Stimulated activated CD4-positive, alpha-beta T cell treated with anti-CD3 and anti-CD28 coated beads, Interleukin-2, amount 100 ng/mL, for 4 hours (primary cell): ENCODE measurements at regions not wholly inside any gene's neighbourhood (a gene's known extent, or its start where the extent isn't known, plus 50 kb on each side); places are given as distances from the start of the nearest gene placed in this dataset.
"Not testable (repeated sequence)": the region's sequence is repeated elsewhere in the genome, so short reads cannot be mapped to it uniquely, and the experiment has no call there.

ENCODE experiments used
- DNase-seq: peaks from one replicate; pipeline ENCODE4 v3.0.0-alpha.2; 2020; ENCODE audit warnings: low read depth

DNA sequence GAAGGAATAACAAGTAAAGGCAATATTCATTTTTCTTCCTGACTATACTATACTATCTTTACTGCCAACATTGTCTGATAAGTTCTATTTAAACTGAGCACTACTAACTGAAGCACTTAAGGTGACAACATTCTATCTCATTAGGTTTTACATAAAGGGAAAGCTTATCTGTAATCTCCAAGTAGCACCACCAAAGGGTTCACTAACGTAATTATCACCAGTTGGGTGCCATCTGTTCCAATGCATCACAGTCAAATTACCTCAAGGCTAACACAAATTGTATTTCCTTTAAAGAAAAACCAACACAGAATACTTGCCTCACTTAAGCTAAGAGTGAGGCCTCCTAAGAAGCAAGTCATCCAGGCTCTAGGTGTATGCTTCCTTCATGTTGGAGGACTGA, 453.8 kb downstream of the RAP2B start:
- DNase-seq: no peak

DNA sequence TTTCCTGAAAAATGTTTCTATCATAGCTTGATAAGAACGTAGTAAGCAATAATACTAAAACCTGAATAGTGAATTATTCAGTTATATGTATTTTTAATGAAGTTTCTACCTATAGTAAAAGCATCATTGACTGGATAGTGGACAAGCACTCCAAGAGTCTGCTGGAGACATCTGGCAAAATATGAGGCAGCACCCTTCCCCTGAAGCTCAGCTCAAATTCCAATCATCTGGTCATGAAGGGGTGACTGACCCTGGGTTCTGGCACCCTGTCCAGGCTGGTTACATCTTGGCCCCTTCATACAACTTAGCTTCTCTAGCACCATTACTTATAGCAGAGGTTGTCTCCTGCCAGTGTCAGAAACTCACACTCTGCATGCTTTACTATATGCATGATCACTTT, 455.4 kb downstream of the RAP2B start:
- no peak for DNase-seq

DNA sequence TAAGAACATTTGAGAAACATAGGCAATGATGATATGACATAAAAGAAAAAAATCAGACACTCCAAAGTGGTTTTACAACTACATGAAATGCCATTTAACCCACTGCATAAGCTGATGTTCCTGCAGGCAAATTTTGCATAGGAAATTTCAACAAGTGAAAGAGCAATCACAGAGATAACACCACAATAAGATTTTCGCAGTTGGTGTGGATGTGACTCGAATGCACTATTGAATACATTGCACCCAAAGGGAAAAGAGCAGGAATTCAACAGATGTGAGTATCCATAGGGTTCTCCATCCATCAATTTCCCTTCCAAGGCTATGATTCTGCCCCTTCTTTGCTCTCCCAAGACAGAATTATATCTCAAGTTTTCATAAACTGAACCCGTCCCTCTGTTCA, 456.1 kb downstream of the RAP2B start:
- no peak for DNase-seq

DNA sequence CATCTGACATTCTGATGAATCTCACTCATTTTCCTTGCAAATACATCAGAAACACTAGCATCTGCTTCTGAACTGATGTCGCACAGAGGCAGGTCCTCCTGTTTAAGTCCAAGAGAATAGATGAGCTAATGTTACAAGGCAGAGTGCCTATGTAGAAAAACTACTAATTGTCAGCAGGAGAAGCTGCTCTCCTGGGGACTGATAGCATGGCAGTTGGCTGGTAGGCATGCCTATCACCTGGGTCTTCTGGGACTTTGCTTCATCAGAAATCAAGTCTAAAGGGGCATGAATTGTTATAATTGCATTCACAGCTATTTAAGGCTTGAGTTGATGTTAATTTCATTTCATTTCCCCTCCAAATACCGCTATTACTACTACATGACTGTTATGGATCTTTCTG, 457.2 kb downstream of the RAP2B start:
- no peak for DNase-seq

DNA sequence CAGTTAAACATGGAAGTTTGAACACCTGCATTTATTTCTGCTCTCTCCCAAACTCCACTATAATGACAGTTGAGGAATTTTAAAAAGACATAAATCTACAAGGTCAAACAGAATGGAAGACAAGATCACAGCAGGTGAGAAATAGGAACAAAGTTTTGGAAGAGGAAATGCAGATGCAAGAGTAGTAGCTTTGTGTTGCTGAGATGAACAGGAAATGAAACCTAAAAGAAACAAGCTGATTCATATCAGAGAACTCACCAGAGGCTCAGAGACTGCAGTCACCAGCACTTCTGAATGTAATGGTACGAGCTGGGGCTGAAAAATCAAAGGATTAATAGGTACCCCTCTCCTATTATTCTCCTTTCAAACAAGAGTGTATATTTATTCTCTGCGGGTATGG, 459.9 kb downstream of the RAP2B start:
- peak; percentile 10 for DNase-seq

DNA sequence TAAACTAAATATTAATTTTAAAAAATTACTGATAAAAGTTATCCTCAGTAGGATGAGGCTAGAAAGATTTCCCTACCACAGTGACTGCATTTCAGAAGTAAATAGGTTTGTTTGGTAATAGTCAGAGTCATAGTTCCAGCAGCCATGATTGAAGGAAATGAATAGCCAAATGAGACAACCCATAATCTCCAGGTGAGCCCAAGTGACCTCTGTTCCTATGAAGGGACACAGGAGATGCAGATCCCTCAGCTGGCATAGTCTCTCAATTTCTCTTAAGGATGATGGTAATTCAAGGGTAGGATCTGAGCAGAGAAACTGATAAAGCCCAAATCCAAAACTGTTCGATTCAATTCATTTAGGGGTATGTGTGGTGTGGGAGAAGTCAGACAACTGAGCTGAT, 461.8 kb downstream of the RAP2B start:
- no peak for DNase-seq

DNA sequence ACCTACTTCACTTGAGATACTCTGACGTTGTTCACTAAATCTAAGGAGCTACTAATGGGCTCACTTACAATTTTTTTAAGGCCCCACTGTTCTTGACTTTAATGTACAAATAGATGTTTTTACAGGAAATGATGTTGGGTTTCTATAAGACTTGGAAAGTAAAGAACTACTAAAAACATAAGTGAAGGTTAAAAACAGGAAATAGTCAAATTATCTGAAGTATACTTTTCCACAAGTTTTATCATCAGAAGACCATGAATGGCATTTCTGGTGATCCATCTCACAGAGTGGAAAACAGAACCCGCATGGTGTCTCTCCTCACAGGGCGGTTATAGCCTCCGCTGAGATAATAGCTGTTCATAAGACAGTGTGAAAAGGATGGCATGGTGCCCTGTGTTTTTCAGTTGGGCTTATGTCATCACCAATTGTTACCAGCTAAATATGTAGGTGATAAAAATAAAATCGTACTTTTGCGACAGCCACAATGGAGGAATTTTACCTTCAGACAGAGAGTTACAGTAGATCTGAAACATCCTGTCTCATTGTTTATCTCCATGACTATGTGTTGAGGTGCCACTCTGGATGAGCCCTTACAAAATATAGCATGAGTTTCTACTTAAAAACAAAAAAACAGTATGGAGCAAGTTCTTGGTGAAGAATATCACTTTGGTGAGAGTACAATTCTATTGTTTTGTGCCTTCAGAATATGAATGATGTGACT, 462.4 kb downstream of the RAP2B start:
- DNase-seq: no peak

DNA sequence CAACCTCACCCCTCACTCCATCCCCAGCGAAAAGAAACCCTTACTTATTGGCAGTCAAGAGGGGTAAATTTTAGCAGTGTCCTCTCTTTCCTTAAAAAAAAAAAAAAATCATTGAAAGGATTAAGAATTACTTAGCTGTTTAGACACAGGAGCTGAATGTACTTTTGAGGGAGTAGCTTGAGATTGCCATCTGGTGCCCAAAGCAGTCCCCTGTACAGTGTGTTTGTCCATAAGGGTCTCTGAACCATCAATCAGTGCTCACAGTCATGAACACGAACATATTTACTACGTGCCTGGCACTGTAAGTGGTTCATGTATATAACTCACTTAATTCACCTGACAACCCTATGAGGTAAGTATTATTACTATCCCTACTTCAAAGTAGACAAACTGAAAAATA, 463.5 kb downstream of the RAP2B start:
- no peak for DNase-seq

DNA sequence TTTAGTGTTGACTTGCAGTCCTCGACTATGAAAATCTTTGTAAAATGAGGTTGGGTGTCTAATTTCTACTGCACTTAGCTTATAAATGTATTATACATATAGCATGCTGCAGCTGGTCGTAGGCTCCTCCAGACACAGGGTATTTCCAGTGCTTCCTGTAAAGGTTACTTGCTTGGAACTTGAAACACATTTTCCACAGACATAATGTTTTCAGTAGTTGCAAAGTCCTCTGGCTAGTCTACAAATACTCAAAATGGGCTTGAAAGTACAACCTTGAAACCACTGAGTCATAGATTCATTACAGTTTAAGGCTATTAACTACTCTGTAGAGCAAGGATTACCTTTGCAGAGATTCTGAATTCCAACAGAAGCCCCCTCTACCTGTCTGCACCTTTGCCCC, 464.1 kb downstream of the RAP2B start:
- DNase-seq: no peak

DNA sequence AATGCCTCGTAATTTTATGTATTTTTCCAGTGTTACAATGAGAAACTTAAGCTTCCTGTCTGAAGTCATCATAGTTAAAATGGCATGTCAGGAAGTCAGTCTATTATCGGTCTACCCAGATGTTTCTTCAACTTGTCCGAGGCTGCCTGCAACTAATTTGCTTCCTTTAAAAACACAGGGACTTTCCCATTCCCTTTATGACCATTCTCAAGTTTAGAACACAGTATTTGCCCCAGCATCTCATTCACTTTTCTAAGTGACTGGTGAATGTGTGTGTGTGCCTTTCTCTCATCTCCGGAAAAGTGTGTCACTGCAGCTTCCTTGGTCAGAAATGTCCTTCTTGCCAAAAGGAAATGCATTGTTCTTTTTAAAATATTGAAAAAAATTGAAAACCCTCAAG, 466.6 kb downstream of the RAP2B start:
- DNase-seq: no peak

DNA sequence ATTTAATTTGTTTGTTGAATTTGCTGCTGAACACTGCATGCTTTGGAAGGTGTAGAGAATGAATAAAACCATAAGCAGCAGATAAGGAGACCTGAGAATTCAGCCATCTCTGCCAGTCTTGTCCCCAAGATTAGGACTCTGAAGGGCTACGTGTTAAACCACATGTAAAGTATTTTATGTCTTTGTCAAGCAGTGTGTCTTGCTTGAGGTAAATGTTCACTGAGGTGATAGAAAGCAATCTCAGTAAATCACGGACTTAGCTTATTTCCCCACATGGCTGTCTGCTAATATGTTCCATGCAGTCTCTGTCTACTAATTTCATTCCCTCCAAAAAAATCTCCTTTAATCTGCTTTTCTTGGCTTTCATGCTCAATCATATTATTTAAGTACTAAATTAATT, 467.1 kb downstream of the RAP2B start:
- DNase-seq: no peak

DNA sequence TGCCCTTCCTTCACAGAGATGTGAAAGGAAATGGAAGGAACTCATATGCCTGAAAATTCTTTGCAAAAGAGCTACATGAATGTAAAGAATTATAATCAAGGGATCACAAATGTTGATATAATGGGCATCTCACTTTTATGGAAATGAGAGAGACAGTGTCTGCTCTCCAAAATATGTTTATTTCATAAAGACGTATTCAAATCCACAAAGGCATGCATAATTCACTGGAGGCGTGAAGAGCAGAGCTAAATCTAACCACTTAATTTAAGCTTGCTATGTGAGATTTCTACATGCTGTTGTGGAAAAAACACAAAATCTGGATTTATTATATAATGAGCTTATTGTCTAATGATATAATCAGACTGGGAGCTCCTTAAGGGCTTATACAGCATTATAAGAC, 469.1 kb downstream of the RAP2B start:
- DNase-seq: no peak

DNA sequence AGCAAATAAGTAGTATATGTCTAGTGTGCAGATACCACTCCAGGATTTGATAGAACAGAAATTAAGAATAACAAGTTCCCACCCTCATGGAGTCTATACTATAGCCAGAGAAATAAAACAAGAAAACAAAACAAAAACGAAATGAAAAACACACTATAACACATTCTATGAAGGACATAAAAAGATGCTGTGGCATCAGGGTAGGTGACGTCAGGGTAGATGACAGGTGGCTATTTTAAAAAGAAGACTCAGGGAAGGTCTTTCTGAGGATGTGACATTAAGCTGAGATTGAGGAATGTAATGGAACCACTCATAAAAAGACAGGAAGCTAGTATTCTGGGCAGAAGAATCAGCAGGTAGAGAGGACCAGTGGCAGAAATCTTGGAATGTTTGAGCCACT, 469.6 kb downstream of the RAP2B start:
- DNase-seq: no peak

DNA sequence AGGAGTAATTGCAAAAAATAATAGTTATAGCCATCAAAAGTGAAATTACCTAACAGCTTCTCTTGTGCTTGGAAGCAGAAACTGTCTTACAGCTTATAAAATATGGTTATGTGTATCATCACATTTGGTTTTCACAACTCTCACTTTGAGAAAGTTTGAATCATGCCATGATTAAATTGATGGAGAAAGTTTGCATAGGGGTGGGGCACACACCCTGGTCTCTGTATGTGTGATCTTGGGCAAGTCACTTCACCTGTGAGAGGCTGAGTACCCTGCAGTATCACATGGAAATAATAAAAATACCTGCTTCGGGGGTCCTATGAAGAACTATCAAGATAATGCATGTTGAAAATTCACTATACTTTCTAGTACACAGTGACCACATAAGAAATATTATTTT, 471.4 kb downstream of the RAP2B start:
- no peak for DNase-seq

DNA sequence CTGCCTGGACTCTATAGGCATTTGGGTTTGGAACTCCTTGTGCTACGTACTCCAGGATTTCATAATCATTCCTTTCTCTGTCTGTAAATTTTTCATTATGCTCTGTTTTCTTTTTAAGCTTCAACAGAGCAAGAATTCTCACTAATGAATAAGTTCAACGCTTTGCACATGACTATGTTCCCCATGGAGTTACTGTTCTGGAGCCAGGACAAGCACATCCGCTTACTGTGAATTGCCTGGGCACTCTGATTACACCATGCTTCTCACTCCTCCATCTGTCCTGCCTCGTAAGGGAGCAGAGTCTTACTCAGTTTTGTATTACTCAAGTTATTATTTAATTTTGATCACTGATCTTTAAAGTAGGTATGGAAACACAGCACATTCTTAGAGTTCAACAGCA, 472.7 kb downstream of the RAP2B start:
- DNase-seq: no peak

DNA sequence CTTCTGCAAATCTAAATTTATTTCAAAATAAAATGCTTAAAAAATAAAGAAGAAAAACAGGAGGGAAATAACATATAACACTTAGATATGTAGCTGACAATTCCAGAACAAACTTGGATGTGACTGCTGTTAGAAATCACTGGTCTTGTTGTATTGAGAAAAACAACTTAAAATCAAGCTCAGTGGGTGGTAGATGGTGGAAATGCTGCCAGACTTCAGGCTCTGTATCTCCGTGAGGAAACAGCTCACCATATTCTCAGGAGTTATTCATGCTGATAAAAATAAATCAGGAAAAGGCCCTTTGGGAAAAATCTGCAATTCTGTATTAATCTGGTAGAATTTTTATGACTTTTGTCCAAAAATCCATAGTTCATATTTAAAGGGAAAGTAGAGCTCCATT, 477.6 kb downstream of the RAP2B start:
- no peak for DNase-seq

DNA sequence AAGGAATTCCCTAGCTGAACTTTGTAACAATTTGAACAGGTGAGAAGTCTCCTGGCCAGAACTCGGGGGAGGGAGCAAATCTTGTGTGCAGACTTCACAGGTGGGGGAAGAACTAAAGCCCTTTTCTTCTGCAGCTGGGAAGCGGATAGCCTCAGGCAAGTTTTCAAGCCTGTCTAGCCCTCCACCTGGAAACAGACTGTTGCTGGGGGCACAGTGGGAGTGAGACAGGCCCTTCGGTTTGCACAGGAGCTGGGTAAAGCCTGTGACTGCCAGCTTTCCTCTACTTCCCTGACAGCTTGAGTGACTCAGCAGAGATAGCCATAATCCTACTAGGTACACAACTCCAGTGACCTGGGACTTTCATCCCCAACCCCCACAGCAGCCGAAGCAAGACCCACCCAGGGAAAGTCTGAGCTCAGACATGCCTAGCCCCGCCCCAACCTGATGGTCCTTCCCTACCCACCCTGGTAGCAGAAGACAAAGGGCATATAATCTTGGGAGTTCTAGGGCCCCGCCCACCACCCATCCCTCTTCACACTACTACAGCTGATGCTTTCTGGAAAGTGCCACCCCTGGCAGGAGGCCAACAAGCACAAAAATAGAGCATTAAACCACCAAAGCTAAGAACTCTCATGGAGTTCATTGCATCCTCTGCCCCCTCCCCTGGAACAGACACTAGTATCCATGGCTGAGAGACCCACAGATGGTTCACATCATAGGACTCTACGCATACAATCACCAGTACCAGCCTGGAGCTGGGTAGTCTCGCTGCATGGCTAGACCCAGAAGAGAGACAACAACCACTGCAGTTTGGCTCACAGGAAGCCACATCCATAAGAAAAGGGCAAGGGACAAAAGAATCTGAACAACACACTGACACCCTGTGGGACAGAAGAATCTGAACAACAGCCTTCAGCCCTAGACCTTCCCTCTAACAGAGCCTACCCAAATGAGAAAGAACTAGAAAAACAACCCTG, 479.0 kb downstream of the RAP2B start:
- no peak for DNase-seq

DNA sequence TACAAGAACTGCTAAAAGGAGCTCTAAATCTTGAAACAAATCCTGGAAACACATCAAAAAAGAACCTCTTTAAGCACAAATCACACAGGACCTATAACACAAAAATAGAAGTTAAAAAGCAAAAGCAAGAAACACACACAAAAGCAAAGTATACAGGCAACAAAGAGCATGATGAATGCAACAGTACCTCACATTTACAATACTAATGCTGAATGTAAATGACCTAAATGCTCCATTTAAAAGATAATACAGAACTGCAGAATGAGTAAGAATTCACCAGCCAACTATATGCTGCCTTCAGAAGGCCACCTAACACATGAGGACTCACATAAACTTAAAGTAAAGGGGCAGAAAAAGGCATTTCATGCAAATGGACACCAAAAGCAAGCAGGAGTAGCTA, 478.6 kb upstream of the ARHGEF26 start:
- not testable (repeated sequence) for DNase-seq

DNA sequence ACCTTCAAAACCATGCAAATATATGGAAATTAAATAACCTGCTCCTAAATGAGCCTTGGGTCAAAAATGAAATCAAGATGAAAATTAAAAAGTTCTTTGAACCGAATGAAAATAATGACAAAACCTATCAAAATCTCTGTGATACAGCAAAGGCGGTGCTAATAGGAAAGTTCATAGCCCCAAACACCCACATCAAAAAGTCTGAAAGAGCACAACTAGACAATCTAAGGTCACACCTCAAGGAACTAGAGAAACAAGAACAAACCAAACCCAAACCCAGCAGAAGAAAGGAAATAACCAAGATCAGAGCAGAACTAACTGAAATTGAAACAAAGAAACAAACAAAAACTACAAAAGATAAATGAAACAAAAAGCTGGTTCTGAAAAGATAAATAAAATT, 477.7 kb upstream of the ARHGEF26 start:
- not testable (repeated sequence) for DNase-seq

DNA sequence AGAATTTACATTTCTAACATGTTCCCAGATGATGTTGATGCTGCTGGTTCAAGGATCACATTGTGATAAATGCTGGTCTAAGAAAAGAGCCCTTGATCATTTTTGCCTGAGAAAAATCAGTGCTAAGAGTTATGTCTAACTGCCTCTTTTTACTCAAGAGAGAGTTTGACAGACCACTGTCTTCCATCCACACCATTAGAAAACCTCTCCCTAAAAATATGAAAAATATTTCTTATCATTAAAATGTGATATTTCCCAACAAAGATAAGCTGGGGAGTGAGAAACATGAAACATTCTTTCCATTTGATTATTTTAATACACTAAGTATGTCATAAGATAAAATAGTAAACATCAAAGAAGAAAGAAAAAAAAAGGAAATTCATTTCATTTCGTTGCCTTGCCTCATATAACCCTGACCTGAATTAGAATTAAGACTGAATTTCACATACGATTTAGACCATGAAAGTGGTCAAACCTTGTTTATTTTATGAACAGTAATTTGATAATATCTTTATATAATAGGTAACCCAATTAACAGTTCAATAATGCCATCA, 471.8 kb upstream of the ARHGEF26 start:
- DNase-seq: no peak

DNA sequence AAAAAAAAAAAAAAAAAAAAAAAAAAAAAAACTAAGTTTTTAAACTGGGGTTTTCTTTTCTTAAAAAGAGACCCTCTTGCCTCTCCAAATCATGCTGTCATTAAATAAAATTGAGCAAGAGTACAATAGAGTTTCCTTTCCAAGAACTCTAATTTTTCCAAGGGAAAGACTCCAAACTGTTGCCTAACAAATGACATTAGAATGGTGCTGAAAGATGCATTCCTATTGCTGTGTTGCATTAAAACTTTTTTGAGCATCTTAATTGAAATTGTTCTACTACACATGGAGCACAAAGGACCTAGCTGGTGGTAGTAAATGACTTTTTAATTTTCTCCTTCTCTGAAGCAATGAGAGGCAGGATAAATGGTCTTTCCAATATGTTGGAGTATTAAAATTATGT, 469.1 kb upstream of the ARHGEF26 start:
- DNase-seq: no peak

DNA sequence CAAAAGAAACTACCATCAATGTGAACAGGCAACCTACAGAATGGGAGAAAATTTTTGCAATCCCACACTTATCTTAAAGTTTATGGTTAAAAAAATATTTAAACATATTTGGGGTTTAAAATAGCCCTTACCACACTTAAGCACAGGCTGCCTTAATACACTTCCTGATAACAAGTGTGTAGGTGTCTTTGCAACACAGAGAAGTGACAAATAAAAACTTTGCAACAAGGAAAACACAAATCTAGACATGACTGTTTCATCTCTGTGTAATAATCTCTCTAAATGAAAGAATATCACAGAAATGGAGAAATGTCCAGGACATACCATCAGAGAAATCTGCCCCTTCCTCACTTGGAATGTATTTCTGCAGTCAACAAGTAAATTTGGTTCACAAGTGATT, 464.1 kb upstream of the ARHGEF26 start:
- no peak for DNase-seq

DNA sequence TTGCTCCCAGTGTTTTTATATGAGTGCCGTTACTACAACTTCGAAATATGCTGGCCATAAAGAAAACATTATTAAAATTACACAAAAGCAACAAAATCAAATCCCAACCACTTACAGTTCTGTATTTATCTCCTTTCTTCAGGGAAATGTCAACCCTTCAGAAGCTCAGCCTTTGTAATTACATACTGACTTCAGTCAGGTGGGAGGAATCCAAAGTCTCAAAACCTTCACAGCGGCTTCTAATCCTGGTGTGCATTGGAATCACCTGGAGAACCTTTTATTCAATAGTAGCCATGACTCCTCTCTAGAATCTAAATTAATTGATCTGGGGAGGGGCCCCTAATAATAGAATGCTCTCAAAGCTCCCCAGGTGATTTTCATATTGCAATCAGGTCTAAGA, 463.7 kb upstream of the ARHGEF26 start:
- DNase-seq: no peak
